NCI-H526 treated with DMSO at 0.1 percent for 48 hours (cell line): ENCODE measurements at regions not wholly inside any gene's neighbourhood (a gene's known extent, or its start where the extent isn't known, plus 50 kb on each side); places are given as distances from the start of the nearest gene placed in this dataset.
"Not testable (repeated sequence)": the region's sequence is repeated elsewhere in the genome, so short reads cannot be mapped to it uniquely, and the experiment has no call there.

ENCODE experiments used
- DNase-seq: peaks from one replicate; lab custom pipeline; 2025; lab: John Stamatoyannopoulos, UW

DNA sequence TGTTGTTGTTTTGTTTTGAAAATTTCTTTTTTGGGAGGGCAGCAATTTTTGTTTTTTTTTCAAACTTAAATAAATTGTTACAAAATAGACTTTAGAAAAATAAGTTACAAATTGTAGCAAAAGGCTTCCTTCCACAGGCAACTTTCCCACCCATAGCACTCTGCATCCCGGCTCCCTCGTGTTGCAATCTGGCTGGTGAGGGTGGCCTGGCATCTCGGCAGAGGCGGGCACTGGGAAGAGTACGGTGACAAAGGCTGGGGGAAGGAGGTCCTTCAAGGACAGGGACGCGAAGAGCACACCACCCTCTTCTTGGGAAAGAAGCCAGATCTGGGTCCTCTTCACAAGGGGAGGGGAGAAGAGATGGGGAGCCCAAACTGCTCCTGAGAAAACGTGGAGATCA is 379.7 kb downstream of the OLFM4 start:
- DNase-seq: no peak

DNA sequence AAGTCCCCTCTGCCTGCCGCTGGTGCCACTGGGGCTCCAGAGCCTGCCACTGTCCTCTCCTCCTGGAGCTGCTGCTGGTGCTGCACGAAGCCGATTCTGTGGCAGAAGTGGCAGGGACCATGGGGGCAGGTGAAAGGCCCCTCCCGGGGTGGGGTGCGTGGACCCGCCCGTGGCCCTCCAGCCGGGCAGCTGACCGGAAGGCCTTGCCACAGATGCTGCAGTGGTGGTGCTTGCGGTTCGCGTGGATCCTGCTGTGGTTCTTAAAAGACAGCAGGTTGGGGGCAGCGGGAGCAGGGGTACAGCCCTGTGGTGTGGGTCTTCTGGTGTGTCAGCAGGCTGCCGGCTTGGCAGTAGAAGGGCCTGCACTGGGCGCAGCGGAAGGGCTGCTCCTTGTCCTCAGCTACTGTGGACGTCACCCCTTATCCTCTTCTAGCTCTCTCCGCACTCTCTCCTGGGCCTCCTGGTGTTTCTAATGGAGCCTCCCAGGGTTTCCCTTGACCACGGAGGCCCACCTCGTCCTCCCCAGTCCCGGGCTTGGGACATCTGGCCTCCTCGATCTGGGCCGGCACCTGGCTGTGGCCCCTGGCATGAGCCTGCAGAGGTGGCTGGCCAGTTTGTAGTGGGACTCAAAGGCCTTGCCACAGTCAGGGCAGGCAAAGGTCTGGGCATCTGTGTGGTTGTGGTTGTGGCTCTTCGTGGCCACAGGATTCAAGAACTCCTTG is 380.4 kb downstream of the OLFM4 start:
- DNase-seq: no peak

DNA sequence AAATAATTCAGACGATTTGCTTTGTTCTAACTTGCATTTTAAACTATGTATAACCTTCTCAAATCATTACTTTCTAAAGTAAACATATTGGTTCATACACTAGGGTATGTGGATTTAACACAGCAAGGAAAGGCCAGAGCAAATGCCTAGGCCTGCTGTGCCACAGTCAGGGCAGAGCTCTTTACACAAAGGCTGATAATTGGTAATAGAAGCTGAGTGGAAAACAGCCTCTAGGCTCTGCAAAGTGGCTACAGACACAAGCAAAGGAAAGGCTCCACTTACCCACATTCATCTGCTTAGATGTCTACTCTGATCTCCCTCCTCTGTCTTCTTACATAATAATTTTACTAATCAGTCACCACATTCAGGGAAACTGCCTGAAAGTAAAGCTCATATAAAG is 382.9 kb downstream of the OLFM4 start:
- DNase-seq: no peak

DNA sequence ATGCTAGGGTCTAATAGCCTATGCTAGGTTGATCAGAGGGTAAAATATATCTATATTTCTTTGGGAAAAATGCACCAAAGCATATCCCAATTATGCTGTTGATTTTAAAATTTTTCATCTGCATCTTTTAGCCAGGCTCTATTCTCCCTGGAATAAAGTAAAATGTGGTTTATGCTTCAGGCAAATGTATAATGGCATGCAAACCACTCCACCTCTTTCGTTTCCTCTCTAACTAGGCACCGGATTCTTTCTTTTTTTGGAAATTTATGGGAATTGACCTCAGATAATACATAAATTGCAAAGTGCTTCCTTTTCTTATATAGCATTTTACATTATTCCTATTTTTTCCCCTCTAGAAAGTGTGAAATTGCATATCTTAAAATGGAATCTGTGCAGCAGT is 386.5 kb downstream of the OLFM4 start:
- no peak for DNase-seq

DNA sequence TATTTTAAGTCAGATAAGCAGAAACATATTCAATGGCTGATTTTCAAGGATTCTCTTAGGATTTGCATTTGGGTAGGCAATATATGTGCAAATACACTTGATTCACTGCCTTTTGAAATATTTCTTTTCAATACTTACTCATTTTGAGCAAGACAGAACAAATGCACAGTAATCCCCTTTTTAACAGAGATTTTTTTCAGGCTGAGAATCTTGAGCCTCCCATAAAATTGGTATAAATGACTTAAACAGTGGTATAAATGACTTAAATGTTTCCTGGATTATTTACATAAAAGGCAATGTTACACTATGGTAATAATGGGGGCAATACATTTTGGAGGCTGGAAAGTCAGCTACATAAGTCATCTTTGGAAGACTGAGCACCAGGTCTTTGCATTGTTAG is 389.0 kb downstream of the OLFM4 start:
- DNase-seq: no peak

DNA sequence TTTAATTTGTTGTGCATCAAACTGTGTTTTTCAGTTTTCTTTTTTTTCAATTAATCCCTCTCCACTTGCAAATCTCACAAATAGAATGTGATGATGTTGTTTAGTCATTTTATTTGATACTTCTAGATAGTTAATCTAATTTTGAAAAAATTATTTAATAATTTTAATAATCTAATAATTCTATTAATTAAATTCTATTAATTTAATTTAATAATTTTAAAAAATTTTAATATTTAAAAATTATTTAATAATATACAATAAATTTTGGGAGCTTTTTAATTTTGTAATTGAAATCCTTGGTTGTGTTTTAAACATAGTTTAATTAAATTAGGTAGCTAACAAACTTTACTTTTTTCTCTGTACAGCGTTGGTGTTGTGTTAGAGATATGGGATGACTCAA is 393.8 kb downstream of the OLFM4 start:
- no peak for DNase-seq

DNA sequence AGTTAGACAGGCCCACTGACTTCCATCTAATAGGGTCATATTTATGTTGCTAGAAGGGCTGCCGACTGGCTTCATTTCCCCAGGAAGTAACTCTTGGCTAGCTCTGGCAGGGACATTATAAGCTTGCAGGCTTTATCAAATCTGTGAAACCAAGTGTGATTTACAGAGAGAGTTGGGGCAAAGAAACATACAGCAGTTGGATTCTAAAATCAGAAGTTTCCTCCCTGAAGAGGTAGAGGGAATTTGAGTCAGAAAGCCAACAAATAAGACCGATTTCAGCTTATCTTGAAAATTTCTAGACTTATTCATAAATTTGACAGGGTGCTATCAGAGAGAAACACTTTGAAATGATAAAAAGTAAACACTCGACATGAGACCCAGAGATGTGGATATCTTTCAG is 407.8 kb downstream of the OLFM4 start:
- no peak for DNase-seq

DNA sequence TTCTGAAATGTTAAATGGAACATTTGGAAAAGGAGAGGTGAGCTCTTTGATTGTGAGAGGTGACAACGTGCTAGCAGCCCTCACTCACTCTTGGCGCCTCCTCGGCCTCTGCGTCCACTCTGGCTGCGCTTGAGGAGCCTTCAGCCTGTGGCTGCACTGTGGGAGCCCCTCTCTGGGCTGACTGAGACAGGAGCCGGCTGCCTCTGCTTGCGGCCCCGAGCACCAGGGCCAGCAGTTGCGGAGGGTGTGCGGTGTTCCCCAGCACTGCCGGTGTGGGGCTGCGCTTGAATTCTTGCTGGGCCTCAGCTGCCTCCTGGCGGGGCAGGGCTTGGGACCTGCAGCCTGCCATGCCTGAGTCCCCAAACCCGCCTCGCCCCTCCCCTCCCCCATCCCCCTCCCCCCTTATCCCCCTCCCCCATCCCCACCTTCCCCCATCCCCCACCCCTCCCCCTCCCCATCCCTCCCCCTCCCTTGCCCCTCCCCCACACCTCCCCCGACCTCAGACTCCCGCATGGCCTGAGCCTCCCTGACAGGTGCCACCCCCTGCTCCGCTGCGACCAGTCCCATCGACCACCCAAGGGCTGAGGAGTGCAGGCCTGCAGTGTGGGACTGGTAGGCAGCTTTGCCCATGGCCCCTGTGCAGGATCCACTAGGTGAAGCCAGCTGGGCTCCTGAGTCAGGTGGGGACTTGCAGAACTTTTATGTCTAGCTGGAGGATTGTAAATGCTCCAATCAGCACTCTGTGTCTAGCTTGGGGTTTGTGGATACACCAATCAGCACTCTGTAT is 411.0 kb downstream of the OLFM4 start:
- no peak for DNase-seq

DNA sequence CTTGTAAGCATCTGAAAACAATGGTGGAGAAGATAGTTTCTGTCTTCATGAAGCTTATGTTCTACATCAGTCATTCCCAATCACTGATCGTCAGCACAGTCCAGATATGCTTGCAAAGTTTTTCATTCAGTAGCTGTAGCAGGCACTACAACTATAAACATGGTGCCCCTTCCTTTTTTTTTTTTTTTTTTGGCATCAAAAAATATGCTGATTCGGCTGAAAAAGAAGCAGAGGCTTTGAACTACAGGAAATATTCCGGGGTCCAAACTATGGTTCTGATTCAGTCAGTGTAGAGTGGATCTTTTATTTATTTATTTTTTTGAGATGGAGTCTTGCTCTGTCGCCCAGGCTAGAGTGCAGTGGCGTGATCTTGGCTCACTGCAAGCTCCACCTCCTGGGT is 414.4 kb downstream of the OLFM4 start:
- no peak for DNase-seq

DNA sequence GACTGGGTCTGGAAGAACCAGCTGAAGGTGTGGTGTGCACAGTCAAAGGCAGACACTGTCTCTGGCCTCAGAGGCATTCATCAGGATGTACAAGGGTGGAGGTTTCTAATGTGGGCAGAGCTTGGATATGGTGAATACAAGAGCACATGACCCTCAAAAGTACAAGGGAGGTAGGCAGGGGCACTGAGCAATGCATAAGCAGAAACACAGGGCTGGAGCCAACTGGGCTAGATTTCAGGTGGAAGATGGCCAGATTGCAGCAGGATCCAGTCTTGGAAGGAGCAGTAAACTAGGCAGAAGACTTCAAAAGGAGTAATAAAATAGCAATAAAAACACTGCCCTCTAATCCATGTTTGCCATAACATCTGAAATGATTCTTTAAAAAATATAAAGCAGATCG is 417.1 kb downstream of the OLFM4 start:
- DNase-seq: no peak

DNA sequence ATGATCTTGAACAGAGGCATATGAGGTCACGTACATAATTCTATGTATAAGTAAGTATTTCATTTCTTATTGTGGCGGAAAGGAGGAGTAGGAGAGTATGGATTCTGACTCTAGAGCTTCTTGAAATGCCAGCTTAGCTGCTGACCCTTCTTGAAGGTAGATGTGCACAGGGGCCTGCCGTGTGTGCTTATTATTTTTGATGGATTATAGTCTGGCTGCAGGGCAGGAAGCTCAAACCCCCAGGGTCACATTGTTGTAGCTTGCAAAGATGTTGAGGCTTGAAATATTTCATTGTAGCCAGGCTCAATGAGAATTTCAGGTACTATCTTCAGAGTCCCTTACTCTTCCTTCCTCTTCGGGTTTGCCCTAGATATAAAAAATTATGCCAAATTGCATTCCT is 418.8 kb downstream of the OLFM4 start:
- DNase-seq: no peak

DNA sequence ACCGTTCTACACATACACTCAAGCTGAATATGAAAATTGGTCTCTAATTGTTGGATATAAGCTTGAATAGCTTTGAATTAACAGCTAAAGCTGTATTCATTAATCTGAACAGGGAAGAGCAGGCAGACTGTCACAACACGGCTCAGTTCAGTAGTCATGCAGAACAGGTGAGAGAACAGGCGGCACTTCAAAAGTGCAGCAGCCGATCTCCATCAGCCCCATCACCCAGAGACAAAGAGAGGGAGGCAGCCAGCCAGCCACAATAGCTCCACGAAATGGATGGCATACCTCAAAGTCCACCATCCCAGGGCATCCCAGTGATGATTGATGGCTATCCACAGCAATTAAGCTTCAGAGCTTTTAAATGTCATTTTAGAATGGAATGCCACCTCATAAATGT is 419.2 kb downstream of the OLFM4 start:
- no peak for DNase-seq

DNA sequence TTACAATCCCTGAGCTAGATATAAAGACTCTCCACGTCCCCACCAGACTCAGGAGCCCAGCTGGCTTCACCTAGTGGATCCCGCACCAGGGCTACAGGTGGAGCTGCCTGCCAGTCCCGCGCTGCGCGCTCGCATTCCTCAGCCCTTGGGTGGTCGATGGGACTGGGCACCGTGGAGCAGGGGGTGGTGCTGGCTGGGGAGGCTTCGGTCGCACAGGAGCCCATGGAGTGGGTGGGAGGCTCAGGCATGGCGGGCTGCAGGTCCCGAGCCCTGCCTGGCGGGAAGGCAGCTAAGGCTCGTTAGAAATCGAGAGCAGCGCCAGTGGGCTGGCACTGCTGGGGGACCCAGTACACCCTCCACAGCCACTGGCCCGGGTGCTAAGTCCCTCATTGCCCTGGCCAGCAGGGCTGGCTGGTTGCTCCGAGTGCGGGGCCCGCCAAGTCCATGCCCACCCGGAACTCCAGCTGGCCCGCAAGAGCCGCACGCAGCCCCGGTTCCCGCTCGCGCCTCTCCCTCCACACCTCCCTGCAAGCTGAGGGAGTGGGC is 423.7 kb downstream of the OLFM4 start:
- DNase-seq: not testable (repeated sequence)

DNA sequence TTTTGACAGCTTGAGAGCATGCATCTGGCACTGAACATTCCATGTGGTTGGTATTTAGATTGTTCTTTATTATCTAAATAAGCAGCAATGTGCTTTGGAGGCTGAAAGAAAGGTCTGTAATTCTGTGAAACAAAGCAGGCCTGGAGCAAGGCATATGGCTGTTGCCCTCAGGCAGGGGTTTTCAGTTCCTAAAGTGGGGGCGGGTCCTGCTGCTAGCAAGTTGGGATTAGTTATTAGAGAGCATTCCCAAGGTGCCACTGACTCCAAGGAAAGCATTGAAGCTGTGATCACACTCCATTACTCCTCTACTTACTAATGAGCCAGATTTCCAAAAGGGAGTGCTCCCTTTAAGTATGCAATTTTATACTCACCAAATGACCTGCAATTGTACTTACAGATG is 432.2 kb downstream of the OLFM4 start:
- DNase-seq: no peak

DNA sequence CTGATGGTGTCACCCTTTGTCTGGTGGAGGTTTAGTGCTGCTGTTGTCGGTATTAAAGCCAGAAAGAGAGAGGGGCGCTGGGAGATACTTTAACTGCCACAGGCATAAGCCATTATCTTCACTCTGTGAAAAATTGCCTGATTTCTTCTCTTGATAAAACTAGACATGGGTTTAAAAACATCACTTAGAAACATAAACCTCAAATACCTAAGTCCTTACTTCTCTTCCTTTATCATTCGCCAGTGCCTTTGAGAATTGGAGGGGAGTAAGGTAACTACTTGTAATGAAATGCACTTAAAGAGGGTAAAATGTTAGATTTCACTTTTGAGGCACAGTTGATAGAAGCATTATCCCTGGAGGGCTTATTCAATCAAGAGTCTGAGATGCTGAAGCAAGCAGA is 434.5 kb downstream of the OLFM4 start:
- DNase-seq: no peak

DNA sequence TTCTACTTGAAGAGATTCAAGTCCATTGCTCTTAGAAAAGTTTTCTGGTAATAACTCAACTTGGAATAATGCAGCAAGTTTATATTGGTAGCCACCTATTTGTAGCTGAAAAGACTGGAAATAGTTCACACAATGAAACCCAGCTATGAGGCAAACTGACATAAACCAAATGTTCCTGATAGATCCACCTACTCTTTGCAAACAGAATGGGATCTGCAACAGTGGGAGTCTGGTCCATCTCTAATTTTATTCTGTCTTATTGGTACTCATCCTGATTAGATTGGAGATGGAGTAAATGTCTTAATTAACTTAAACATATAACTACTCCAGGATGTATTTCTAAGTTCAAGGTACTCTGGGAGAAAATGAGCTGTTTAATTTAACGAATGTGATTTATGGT is 438.0 kb downstream of the OLFM4 start:
- no peak for DNase-seq

DNA sequence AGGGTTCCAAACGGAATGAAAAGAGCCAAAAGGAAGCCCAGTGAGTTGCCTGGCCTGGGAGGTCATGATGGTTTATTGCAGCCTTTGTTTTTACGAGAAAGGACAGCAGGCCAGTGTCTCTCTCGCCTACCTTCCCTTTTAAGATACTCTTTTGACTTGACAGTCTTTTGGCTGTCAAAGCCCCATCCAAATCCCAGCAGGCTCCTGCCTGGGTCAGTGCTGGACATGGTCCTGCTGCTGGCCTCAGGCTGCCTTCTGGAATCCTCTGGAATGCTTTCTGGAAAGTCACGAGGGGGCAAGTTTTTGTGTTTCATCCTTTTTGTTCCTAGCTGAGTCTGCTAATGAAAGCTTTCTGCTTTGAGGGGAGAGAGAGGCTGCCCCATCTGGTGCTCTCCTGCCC is 444.8 kb downstream of the OLFM4 start:
- DNase-seq: no peak

DNA sequence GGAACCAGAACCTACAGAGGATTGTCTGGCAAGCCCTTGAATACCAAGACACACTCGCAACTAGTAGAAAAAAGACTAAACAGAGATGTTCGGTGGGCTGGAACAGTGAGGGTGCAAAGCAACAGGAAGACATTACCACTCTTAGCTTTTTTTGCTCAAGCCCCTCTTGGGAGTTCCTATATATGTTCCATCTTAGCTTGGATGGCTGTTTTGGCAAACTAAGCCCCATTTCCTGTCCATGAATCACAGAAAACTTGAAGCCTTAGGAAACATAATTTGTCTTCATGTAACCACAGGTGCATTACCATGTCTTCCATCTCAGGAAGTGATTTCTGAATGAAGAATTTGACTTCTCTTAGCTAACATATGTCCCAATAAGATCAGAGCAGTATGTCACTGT is 446.3 kb downstream of the OLFM4 start:
- no peak for DNase-seq

DNA sequence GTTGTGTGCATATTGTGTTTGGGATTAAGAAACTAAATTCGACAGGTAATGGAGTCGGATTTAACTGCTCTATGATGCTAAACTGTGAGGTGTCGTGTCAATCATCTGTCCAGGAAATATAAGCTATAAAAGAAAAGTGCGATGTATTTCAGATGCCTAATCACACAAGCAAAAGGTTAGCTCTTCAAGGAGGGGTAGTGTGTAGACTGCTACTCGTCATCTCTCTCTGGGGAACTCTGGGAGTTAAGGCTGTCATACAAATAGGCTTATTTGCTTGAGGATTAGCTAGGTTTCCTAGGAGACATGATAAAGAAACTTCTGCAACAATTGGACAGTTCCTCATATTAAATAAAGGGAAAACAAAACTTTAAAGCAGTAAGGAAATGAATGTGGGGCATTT is 462.1 kb downstream of the OLFM4 start:
- no peak for DNase-seq

DNA sequence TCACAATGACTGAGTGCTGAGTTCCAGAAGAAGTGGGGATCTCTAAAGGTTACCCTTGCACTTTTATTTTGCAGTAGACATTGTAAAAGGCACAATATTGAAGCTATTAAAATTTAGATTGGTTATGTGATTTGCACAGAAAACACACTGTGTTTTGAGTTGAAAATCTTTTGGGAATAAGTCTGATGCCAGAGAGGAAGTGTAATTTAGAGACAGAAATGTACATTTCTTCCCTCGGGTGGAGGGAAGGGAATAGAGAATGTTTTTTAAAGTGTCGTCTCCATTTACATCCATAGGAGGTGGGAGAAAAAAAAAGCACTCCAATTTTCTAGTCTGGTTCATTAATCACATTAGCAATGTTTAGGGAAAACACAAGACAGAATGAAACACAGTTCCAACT is 465.8 kb downstream of the OLFM4 start:
- DNase-seq: no peak

DNA sequence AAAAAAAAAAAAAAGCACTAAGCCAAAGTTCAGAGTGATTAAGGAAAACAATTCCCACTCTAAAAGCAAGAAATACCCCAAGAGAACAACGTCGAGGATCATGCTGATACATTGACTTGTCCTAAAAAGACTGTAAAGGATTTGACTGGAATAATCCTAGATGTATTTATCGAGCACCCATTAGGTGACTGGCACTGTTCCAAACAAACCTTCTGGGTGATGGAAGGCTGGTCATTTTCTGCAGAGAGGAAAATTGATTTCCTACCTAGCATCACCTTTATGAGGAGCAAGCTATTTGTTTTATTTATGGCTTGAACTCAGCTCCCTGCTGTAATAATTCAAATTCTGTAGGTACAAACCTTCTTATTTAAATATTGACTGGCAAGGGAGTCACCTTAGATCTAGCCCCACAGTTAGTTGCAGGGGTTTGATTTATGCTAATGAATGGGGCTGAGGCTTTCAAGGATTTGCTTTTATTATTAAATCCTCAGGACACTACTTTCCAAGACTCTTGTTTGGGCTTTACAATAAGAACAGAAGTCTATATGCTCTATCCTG is 471.0 kb downstream of the OLFM4 start:
- DNase-seq: no peak

DNA sequence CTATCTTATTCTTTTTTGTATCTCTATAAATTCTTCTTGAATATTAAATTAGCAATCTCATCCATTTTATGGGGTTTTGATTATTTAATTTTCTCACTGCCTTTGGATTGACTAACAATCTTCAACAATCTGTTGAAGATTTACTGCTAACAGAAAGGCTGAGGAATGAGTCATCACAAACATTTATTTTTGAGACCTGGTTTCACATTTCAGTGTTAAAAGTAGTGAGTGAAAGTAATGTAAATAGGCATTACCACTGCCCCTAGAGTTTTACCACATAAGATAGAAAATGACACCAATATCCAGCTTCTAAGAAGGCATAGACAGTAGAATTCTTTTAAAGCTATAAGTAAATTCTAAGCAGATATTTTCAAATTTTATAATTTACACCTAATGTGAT is 472.8 kb downstream of the OLFM4 start:
- DNase-seq: no peak

DNA sequence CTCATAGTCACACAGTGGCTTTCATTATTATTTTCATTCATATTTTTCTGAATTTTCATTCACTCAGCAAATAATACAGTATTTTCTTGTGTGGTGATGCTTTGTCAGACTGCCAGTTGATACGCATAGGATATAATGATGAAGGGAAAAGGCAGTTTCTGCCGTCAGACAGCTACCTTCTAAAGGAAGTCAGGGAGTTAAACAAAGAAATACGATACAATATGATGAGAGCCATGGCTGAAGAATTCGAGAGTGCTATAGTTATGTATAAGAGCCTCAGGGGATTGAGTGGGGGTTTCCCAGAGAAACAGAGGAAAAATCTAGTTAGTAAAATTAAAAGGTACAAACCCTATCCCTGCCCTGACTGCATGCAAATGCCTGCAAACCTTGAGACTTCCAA is 479.1 kb downstream of the OLFM4 start:
- no peak for DNase-seq
